ENCODE measurements at regions not wholly inside any gene's neighbourhood (a gene's known extent, or its start where the extent isn't known, plus 50 kb on each side); places are given as distances from the start of the nearest gene placed in this dataset.

DNA sequence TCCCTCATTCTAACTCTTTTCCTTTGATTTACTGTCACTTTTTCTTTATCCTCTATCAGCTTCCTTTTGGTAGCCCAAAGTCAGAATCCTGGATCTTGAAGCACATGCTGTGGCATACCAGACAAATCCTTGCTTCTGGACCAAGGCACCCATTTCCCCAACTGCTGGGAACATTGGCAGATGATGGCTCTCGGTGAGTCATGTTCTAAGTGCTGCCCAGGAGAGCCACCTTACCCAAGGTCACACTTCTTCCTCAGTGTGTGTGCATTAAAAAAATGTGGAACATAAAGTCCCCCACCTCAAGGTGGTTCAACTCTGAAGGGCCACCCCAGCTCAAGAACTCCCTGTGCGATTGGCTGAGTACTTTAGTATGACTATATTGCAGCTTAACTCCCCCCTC is 141.4 kb upstream of the PUM3 start:
- DNase-seq (ENCODE audit: low spot score): no peak

DNA sequence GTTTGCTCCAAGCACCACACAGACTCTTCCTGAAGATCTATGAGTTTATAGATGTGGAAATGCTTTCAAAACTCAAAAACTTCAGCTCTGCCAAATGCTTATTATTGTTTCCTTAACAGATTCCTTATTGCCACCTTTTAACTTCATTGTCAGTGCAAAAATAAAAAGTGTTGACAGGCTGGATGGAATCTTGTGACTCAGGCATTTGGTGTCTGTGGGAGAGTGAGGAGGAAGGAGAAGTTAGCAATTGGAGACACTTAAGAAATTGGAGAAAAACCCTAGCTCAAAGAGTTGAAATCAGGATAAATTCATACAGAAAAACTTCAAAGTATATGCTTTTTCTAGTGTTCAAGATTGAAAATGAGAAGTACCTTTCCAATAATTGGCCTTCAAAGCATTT is 140.6 kb upstream of the PUM3 start:
- no peak for DNase-seq (ENCODE audit: low spot score)

DNA sequence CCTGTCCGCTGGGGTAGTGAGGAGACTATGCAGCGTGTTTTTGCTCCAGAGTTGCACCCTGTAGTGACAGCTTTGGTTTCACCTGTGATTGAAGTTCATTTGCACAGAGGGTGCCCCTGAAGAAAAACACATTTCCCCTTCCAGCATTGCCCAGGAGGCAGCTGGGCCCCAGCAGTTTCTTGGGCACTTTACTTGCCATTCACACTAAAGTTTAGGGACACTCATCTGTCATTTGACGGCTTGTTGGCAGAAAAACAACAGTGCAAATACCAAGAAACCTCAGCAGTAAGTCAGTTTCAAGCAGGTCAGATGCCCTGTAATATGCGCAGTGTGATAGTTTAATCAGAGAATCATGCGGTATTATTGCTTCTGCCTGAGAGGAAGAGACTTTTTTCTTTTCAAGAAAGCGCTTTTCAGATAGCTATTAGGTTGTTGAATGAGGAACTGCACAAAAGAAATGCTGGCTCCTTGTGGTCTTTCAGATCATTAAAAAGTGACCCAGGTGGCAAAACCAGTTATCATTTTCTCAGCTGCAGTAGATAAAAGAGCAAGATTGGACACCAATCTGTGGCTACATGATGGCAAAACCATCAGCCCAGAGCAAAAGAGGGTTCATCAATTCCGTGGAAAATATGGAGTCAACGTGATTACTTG is 136.2 kb upstream of the PUM3 start:
- no peak for DNase-seq (ENCODE audit: low spot score)

DNA sequence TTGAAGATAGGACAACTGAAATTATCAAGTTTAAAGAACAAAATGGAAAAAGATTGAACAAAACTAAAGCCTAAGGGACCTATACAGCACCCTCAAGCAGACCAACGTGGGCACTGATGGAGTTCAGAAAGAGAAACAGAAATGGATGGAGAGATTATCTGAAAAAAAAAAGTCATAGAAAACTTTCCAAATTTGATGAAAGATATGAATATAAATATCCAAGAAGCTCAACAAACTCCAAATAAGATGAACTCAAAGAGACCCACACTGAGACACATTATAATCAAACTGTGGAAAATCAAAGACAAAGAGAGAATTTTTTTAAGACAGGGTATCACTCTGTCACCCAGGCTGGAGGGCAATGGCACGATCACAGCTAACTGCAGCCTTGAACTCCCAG is 128.6 kb upstream of the PUM3 start:
- DNase-seq (ENCODE audit: low spot score): no peak

DNA sequence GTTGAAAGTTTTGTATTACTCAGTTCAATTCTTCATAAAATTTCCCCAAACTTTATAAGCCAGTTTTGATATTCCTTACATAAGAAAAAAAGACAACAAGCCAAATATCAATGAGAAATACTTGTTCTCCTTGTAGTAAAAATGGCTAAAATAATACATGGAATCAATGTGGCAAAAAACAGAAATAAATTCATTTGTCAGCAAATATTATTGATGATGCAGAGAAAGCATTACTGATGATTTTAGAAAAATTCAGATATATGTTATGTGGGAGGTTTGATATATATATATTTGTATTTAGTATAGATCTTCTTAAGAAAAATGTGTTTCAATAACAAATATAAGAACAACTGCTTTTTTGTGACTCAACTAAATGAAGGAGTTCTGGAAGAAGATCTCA is 127.0 kb upstream of the PUM3 start:
- no peak for DNase-seq (ENCODE audit: low spot score)

DNA sequence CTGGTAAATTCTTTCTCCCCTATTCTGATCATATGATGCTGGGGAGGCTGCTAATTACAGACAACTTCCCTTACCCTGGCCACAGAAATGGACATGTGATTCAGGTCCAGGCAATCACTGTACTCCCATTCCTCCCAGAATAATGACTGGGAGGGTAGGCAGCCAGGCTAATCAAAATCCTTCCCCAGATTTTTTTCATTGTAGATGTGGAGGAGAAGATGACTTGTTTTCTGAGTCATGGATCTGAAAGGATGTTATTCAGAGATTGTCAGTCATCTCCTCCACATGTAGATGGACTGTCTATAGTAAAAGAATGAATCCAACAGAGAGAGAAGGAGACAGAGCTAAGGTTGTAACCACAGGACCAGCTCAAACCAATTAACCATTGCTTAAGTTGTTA is 123.9 kb upstream of the PUM3 start:
- DNase-seq (ENCODE audit: low spot score): no peak

DNA sequence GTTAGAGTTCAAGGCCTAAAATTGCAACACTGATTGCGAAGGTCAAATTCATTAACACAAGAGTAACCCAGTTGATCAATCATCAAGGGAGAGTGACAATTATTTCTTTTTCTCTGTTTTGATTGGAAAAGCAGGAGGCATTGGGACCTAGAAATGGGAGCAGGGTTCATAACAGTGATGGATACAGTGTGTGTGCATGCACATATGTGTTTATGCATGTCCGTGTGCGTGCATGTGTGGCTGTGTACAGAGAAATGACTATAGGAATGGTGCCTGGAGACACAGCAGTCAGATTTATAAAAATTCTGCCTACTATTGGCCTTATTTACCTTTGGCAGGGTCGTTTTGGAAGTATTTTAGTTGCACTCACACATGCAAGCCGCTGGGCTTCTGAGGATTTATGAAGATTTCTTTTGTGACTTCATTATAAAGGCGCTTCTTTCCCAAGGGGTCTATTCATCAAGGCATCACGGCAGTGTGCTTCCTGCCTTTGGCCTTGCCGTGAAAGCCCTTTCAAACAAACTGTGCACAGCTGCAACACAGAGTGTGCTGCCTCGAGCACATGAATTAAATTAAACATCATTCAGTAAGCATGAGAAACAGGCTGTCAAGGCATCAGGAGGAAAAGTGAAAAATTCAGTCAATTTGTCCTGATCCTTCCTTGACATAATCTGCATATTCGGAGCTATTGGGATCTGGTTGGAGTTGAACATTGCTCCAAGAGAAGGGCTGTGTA is 122.8 kb upstream of the PUM3 start:
- no peak for DNase-seq (ENCODE audit: low spot score)

DNA sequence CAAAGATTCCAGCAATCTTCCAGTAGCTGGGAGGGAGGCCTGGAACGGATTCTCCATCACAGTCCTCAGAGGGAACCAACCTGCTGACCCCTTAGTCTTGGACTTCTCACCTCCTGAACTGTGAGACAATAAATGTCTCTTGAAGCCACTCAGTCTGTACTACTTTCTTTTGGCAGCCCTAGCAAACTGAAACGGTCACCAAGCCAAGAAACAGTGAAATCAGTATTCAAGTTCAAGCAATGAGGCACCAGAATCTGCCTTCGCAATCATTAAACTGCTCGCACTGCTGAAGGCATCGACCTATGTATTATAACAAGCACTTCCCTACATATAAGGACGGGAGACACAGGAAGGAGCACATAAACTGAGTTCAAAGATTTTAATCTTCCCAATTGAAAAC is 120.6 kb upstream of the PUM3 start:
- no peak for DNase-seq (ENCODE audit: low spot score)

DNA sequence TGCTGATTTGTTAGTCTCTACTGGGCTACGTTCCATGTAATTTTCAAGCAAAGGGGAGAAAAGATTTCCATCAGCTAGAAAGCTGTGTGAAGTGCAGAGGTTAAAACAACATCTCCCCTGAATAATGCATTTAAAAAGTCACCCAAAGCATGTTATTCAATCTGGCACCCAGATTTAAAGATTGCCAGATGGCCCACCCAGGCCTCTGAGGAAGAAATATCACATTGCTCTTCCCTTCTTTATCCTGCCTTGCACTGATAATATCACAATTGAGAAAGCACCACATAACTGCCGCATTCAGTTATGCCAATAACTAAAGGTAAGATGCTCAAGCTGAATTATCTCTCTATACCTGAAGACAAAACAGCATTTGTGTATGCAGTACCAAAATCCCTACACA is 119.4 kb upstream of the PUM3 start:
- DNase-seq (ENCODE audit: low spot score): no peak

DNA sequence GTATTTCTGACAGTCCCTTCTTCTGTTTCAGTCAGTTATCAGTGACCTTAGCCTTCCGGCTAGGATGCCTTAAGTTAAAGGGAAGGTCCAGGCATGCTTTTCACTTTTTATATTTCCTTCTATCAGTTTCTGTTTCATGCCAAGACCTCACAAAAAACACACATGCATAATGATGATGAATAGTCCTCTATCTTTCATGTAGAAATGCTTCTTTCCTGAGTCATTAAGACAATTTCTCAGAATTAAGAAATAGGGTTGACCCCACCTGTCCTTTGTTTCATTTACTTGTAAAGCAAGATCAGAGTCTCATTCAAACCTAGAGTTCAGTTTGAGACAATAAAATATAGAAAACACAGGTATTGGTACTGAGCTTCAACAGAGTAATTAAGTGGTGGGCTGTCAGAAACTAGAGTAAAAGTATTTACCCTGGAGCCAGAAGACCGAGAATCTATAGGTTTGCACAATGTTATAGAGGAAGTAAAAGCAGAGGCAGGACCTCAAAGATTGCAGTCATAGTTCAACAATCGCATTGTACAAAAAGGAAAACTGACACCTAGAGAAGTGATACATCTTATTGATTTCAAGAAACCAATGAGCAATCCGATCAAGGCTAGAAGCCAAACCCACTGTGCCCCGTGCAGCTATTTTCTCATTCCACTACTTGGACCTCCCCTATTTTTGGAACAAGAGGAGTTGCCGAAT is 118.7 kb upstream of the PUM3 start:
- no peak for DNase-seq (ENCODE audit: low spot score)

DNA sequence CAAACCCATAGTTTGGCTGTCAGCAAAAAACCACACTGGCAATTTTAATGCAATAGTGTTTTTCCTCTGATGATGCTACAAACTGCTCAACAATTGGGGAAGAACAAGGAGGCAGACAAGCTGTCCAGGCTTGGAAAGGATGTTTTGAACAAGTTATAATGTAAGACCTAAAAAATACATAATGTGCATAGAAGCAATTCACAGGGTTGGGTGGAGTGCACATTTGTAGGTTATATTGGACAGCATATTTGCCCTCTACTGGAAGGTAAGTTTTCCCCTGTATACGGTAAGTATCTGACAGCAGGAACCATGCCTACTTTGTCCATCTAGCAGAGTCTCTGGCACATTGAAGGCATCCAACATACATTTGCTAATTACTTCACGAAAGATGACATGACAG is 114.3 kb upstream of the PUM3 start:
- no peak for DNase-seq (ENCODE audit: low spot score)

DNA sequence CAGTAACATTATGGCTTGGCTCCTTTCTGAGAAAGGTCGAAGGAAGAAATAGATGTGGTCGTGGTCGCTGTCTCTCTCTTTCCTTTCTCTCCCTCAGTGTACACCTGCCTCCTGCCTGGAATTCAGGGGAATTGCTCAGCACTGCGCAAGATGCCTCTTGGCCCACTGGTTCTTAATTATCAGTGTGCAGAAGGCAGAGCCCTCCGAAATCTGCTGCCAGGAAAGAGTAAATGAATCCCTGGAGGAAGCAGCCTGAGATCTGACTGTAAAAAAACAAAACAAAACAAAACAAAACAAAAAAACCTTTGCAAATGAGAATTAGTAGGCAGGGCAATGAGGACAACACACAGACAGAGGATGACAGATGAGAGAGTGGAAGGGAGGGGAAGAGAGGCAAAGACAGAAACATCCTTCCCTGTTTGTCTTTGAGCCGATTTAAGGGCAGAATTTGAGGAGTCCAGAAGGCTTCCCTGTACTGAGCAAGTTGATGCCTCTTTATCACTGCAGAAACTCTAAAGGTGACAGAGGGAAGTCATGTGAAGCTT is 113.8 kb upstream of the PUM3 start:
- no peak for DNase-seq (ENCODE audit: low spot score)

DNA sequence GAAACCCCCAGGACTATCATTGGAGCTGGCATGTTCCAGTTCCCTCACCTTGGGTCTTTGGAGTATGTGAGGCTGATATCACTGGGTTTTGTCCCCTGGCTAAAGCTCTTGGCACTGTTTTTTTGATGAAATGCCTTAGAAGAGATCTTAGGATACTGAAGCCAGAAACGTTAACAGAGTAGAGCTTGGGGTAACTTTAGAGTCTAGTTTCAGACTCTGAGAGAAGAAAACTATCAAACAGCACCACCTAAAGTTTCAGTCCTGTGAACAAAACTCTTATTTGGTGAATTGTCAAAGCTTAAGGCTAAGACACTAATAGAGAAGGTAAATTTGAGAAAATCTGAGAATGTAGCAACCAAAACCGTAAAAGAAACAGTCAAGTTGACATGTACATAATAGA is 111.7 kb upstream of the PUM3 start:
- no peak for DNase-seq (ENCODE audit: low spot score)

DNA sequence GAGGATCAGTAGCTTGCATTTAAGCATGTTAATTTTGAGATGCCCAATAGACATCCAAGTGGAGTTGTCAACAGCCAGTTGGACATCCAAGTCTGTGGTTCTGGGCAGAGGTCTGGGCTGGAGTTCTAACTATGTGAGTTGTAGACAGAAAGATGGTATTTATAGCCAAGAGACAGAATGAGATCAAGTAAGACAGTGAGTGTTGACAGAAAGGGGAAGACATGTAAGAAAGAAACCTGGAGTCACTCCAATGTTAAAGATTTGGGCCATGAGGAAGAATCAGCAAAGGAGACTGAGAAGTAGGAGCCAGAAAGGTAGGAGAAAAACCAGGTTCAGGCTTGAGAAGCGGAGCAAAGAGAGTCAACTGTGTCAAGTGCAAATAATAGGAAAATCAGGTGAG is 95.5 kb upstream of the PUM3 start:
- DNase-seq (ENCODE audit: low spot score): no peak

DNA sequence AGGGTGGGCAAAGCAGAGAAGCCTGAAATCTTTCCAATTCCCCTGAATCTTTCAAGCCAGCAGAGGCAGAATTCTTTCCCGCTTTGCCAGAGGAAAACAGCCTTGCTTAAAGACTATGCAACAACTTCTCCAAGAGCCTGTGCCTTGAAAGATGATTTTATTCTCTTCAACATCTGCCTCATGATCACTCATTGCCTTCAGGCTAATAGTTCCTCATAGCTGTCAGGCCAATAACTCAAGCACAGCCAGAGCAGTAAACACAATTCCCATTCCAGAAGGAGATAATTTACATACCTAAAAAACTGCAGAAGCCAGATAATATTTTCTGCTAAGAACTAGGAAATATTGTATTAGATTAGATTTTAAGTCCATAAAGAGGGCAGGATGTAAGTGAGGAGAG is 92.3 kb upstream of the PUM3 start:
- no peak for DNase-seq (ENCODE audit: low spot score)

DNA sequence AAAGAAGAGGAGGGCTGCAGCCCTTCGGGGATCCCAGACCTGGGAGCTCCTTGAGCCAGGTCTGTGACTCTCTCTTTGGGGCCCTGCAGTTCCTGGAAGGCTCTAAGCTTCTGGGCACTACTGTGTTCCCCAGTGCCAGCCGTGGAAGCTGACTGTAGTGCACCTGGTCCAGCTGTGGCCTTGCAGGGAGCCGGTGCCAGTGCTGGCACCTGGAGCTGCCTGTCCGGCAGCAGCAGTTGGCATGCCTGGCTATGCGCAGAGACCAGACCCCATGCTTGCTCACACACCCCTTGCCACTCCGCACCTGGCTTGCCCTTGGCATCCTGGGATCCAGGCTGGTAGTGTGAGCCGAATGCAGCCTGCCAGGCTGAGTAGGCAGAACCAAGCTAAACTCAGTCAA is 91.0 kb upstream of the PUM3 start:
- no peak for DNase-seq (ENCODE audit: low spot score)

DNA sequence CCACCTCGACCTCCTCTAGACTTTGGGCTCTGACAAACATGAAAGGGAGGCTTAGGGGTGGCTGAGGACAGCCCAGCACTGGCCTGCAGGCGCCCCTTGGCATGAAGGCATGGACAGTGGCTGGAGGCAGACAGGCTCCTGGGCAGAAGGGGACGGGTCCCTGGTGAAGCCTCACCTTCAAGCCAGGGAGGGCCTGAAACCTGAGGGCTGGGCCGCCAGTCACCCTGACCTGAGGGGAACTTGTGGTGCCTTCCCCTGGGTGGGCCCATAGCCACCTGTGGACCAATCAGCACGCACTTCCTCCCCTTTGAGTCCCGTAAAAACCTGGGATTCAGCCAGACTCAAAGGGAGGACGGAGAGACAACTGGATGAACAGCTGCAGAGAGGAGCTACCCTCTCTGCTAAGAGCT is 90.4 kb upstream of the PUM3 start:
- no peak for DNase-seq (ENCODE audit: low spot score)

DNA sequence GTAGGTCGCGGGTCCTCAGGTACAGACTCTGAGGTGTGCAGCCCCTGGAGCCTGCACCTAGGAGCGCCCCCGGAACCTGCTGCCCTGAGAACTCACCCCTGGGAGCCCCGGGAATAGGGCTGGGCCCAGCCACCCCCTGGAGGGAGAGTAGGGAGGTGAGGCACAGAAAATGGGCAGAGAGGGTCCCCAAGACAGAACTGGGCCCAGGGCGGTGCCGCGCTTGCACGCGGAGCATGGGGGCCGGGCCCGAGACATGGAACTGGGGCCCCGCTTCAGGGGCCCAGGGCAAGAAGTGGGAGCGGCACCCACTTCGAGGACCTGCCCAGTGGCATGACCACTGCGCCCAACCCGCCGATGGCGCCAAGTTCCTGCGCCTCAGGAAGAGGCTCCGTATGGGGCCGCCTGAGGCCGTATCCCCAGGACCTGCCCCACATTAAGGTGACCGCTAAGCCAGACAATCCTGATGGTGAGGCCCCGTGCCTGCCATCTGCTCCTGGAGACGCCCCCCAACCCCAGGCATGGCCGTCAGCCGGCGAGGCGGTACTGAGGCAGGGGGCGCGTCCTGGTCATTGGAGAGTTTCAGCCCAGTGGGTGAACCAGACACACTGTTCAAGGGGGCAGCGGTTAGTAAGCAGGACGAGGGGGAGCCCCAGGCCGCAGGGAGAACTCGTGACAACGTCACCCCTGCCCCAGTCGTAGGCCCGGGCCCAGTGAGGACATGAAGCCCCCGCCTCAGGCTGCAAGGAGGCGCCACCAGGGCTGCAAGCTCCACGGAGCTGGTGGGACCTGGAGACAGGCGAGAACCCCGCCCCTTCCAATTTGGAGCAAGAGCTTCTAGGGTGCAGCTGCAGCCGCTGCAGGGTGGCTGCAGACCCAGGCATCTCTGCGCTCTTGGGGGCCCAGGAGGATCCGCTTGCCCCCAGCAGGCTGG is 89.5 kb upstream of the PUM3 start:
- no peak for DNase-seq (ENCODE audit: low spot score)

DNA sequence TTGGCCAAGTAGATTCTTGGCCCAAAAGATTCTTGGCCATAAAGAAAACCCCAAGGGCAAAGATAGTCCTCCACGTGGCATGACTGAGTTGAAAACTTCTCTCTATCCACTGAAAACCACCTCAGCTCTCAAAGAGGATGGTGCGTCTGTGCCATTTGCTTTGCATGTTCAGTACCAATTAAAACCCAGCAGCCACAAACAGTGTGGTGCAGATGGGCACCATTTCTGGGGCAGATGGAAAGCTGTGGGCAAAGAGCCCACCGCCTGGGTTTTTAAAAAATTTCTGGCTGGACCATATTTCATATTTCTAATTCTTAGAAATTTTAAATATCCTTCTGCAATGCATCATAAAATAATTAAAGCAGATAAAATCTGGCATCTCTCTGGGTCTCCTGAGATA is 84.5 kb upstream of the PUM3 start:
- no peak for DNase-seq (ENCODE audit: low spot score)

DNA sequence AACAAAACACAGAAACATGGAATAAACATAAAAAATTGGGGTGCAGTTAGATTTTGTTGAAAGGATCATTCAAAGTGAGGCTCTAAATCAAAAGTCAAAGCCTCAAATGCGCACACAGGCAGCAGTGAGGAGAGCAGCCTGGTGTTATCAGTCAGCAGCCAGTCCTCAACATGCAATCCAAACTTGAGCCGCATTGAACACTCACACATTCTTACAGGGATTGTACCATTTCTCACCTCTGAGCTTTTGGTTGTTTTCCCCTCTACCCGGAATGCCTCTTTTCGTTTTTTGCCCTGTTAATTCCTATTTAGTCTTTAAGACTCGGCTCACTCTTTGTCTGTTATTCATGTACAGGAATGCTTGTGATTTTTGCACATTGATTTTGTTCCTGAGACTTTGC is 81.1 kb upstream of the PUM3 start:
- no peak for DNase-seq (ENCODE audit: low spot score)

DNA sequence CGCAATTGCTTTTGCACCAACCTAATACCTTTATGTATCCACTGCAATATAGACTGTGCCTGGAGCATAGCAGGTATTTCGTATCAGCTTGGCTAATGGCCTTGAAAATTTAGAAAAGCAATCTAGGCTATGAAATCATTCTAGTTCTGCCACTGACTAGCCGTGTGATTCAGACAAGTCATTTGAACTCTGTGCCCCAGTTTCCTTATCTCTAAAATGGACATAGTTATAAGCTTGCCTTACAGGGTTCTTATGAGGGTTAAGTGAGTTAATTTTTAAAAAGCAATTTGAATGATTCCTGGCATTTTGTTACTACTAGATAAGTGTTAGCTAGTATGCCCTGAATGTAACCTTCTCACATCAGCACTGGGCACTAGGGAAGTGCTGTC is 80.5 kb upstream of the PUM3 start:
- no peak for DNase-seq (ENCODE audit: low spot score)

DNA sequence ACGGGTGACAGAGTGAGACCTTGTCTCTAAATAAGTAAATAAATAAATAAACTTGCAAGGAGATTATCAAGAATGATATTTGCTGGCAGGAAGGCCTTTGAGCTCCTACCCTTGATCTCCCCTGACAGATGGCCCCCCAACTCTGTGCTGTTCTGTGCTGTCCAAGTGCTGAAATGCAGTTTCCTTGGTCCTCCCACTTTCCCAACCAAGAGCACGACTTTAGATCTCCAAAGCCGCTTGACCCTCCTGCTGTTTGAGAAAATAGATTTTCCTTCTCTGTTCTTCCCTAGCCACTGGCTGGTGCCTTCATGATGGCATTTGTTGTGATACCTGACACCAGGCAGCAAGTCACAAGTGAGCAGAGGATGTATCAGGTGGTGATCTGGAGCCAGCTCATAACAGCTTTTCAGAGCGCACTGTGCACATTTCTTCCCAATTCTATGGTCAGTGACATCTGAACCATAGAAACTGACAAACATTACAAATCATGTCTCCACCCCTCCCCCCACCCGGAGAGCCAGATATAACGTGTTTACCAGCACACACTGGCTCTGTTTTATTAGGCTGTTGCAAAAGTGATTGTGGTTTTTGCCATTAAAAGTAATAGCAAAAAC is 80.0 kb upstream of the PUM3 start:
- DNase-seq (ENCODE audit: low spot score): no peak
